HEK293 (cell line): ENCODE measurements at regions not wholly inside any gene's neighbourhood (a gene's known extent, or its start where the extent isn't known, plus 50 kb on each side); places are given as distances from the start of the nearest gene placed in this dataset.

Experiments
- CTCF ChIA-PET: fragments of 350-600 bp; formaldehyde crosslinking; extraction: SDS; loops from one replicate; lab custom pipeline; 2021; ENCODE audit warnings: antibody characterized with exemption; lab: Yijun Ruan, JAX
- POLR2A ChIA-PET: fragments of 300-600 bp; formaldehyde crosslinking; extraction: SDS; loops from one replicate; lab custom pipeline; 2020; ENCODE audit warnings: antibody characterized with exemption, inconsistent platforms; lab: Yijun Ruan, JAX
- H3K27ac ChIP-seq: fragments of 200-500 bp; sonication (Bioruptor generic); 2 replicates; pipeline ENCODE4 v1.5.1; 2014; ENCODE audit warnings: low read depth, low read length, control low read depth, inconsistent platforms; ENCODE audit errors: extremely low read depth
- H3K36me3 ChIP-seq, 2 experiments: fragments of 200-500 bp in 1 of 2; sonication (Bioruptor generic) in 1 of 2; 1 replicate in 1 of 2; 2 replicates in 1 of 2; pipeline ENCODE4 v1.5.1; 2014 to 2017; ENCODE audit warnings: inconsistent platforms in 2 of 2, low read length in 2 of 2; ENCODE audit not compliant: control insufficient read depth in 2 of 2, insufficient read depth in 1 of 2
- H3K4me1 ChIP-seq: fragments of 200-500 bp; sonication (Bioruptor generic); 2 replicates; pipeline ENCODE4 v1.5.1; 2014; ENCODE audit warnings: mild to moderate bottlenecking, low read length, inconsistent platforms; ENCODE audit not compliant: control insufficient read depth, insufficient read depth
- H3K4me3 ChIP-seq: 2 replicates; pipeline ENCODE4 v1.5.1; 2011; ENCODE audit warnings: low read depth, mild to moderate bottlenecking, control low read depth, low read length, moderate library complexity
- H3K9me3 ChIP-seq: fragments of 200-500 bp; sonication (Bioruptor generic); 2 replicates; pipeline ENCODE4 v1.5.1; 2014; ENCODE audit warnings: low read depth, low read length, inconsistent platforms; ENCODE audit not compliant: control insufficient read depth, insufficient read depth
- CTCF ChIP-seq: fragments of 450-650 bp; formaldehyde crosslinking; IDR thresholded peaks from 2 replicates; pipeline ENCODE4 v1.5.1; 2016; ENCODE audit warnings: missing biosample characterization, missing genetic modification characterization
- EGR2 ChIP-seq: fragments of 450-650 bp; formaldehyde crosslinking; IDR thresholded peaks from 2 replicates; pipeline ENCODE4 v1.5.1; 2016; ENCODE audit warnings: low read depth, missing biosample characterization, missing genetic modification characterization
- GLI4 ChIP-seq: fragments of 450-650 bp; formaldehyde crosslinking; IDR thresholded peaks from 2 replicates; pipeline ENCODE4 v1.5.1; 2016; ENCODE audit warnings: missing biosample characterization, missing genetic modification characterization
- GLIS2 ChIP-seq: fragments of 450-650 bp; formaldehyde crosslinking; IDR thresholded peaks from 2 replicates; pipeline ENCODE4 v1.5.1; 2016; ENCODE audit warnings: missing biosample characterization, missing genetic modification characterization
- KLF8 ChIP-seq: fragments of 450-650 bp; formaldehyde crosslinking; IDR thresholded peaks from 2 replicates; pipeline ENCODE4 v1.5.1; 2016; ENCODE audit warnings: missing biosample characterization, missing genetic modification characterization
- PRDM4 ChIP-seq: fragments of 450-650 bp; formaldehyde crosslinking; IDR thresholded peaks from 2 replicates; pipeline ENCODE4 v1.5.1; 2017; ENCODE audit warnings: missing biosample characterization, missing genetic modification characterization
- PRDM6 ChIP-seq: fragments of 450-650 bp; formaldehyde crosslinking; IDR thresholded peaks from 2 replicates; pipeline ENCODE4 v1.5.1; 2017; ENCODE audit warnings: missing biosample characterization, missing genetic modification characterization
- YY1 ChIP-seq: fragments of 450-650 bp; formaldehyde crosslinking; IDR thresholded peaks from 2 replicates; pipeline ENCODE4 v1.5.1; 2018; ENCODE audit warnings: missing biosample characterization, missing genetic modification characterization
- ZBTB17 ChIP-seq: fragments of 450-650 bp; formaldehyde crosslinking; IDR thresholded peaks from 2 replicates; pipeline ENCODE4 v1.5.1; 2016; ENCODE audit warnings: missing biosample characterization, missing genetic modification characterization
- ZBTB7A ChIP-seq: fragments of 450-650 bp; formaldehyde crosslinking; IDR thresholded peaks from 2 replicates; pipeline ENCODE4 v1.5.1; 2016; ENCODE audit warnings: low read depth, missing biosample characterization, missing genetic modification characterization
- ZBTB8A ChIP-seq: fragments of 450-650 bp; formaldehyde crosslinking; IDR thresholded peaks from 2 replicates; pipeline ENCODE4 v1.5.1; 2016; ENCODE audit warnings: missing biosample characterization, missing genetic modification characterization
- ZEB2 ChIP-seq: fragments of 450-650 bp; formaldehyde crosslinking; IDR thresholded peaks from 2 replicates; pipeline ENCODE4 v1.5.1; 2016; ENCODE audit warnings: missing biosample characterization, missing genetic modification characterization
- ZFP69B ChIP-seq: fragments of 450-650 bp; formaldehyde crosslinking; IDR thresholded peaks from 2 replicates; pipeline ENCODE4 v1.5.1; 2016; ENCODE audit warnings: missing biosample characterization, missing genetic modification characterization
- ZNF248 ChIP-seq: fragments of 450-650 bp; formaldehyde crosslinking; IDR thresholded peaks from 2 replicates; pipeline ENCODE4 v1.5.1; 2017; ENCODE audit warnings: missing biosample characterization, missing genetic modification characterization
- ZNF302 ChIP-seq: fragments of 450-650 bp; formaldehyde crosslinking; IDR thresholded peaks from 2 replicates; pipeline ENCODE4 v1.5.1; 2016; ENCODE audit warnings: missing biosample characterization, missing genetic modification characterization, low read depth
- ZNF311 ChIP-seq: fragments of 450-650 bp; formaldehyde crosslinking; IDR thresholded peaks from 2 replicates; pipeline ENCODE4 v1.5.1; 2017; ENCODE audit warnings: missing biosample characterization, missing genetic modification characterization, borderline replicate concordance
- ZNF350 ChIP-seq: fragments of 450-650 bp; formaldehyde crosslinking; IDR thresholded peaks from 2 replicates; pipeline ENCODE4 v1.5.0; 2017; ENCODE audit warnings: missing biosample characterization, mild to moderate bottlenecking, missing genetic modification characterization
- ZNF514 ChIP-seq: fragments of 450-650 bp; formaldehyde crosslinking; IDR thresholded peaks from 2 replicates; pipeline ENCODE4 v1.5.1; 2016; ENCODE audit warnings: missing biosample characterization, missing genetic modification characterization
- ZNF521 ChIP-seq: fragments of 450-650 bp; formaldehyde crosslinking; IDR thresholded peaks from 2 replicates; pipeline ENCODE4 v1.5.1; 2017; ENCODE audit warnings: missing biosample characterization, mild to moderate bottlenecking, missing genetic modification characterization
- ZNF529 ChIP-seq: fragments of 450-650 bp; formaldehyde crosslinking; IDR thresholded peaks from 2 replicates; pipeline ENCODE4 v1.5.1; 2017; ENCODE audit warnings: missing genetic modification characterization, missing biosample characterization; ENCODE audit not compliant: insufficient replicate concordance
- ZNF530 ChIP-seq: fragments of 450-650 bp; formaldehyde crosslinking; IDR thresholded peaks from 2 replicates; pipeline ENCODE4 v1.5.1; 2016; ENCODE audit warnings: low read depth, missing biosample characterization, missing genetic modification characterization
- ZNF585B ChIP-seq: fragments of 450-650 bp; formaldehyde crosslinking; IDR thresholded peaks from 2 replicates; pipeline ENCODE4 v1.5.1; 2016; ENCODE audit warnings: missing biosample characterization, missing genetic modification characterization
- ZNF596 ChIP-seq: fragments of 450-650 bp; IDR thresholded peaks from 2 replicates; pipeline ENCODE4 v1.5.0; 2018; ENCODE audit warnings: missing biosample characterization, mild to moderate bottlenecking, missing genetic modification characterization, moderate library complexity
- ZNF600 ChIP-seq: fragments of 450-650 bp; formaldehyde crosslinking; IDR thresholded peaks from 2 replicates; pipeline ENCODE4 v1.5.1; 2016; ENCODE audit warnings: missing biosample characterization, missing genetic modification characterization
- ZNF621 ChIP-seq: fragments of 450-650 bp; formaldehyde crosslinking; IDR thresholded peaks from 2 replicates; pipeline ENCODE4 v1.5.1; 2017; ENCODE audit warnings: missing biosample characterization, missing genetic modification characterization
- ZNF707 ChIP-seq: fragments of 450-650 bp; formaldehyde crosslinking; IDR thresholded peaks from 2 replicates; pipeline ENCODE4 v1.5.1; 2016; ENCODE audit warnings: missing biosample characterization, missing genetic modification characterization
- ZNF76 ChIP-seq: fragments of 450-650 bp; formaldehyde crosslinking; IDR thresholded peaks from 2 replicates; pipeline ENCODE4; 2016; ENCODE audit warnings: low read depth, missing biosample characterization, missing genetic modification characterization, borderline replicate concordance
- ZNF776 ChIP-seq: fragments of 450-650 bp; formaldehyde crosslinking; IDR thresholded peaks from 2 replicates; pipeline ENCODE4 v1.5.0; 2017; ENCODE audit warnings: missing biosample characterization, missing genetic modification characterization, borderline replicate concordance
- ZNF777 ChIP-seq: fragments of 450-650 bp; formaldehyde crosslinking; IDR thresholded peaks from 2 replicates; pipeline ENCODE4 v1.5.1; 2017; ENCODE audit warnings: missing biosample characterization, missing genetic modification characterization, borderline replicate concordance
- ZSCAN16 ChIP-seq: fragments of 450-650 bp; formaldehyde crosslinking; IDR thresholded peaks from 2 replicates; pipeline ENCODE4 v1.5.1; 2016; ENCODE audit warnings: missing biosample characterization, missing genetic modification characterization
- TF ChIP-seq, protein P1 (sequence below): fragments of 450-650 bp; formaldehyde crosslinking; IDR thresholded peaks from 2 replicates; pipeline ENCODE4 v1.5.1; 2016; ENCODE audit warnings: missing biosample characterization, missing genetic modification characterization, low read depth

GRCh38 chr5:2212481-2212880 is 329.8 kb upstream of the IRX4 start:
- Histone ChIP-seq H3K9me3 (no peaks in the 10 kb centered on the region), H3K36me3 (no peaks in the 10 kb centered on the region), H3K4me1 (no peaks in the 10 kb centered on the region), H3K27ac (no peak overlapping the region), H3K4me3 (no peak overlapping the region)
- ChIA-PET POLR2A (no interaction called here), CTCF (no interaction called here)
- TF ChIP-seq ZNF621 (tag by site-specific recombination) (no peak), ZNF600 (tag by site-specific recombination) (no peak), ZFP69B (tag by site-specific recombination) (no peak), KLF8 (tag by site-specific recombination) (no peak), ZSCAN16 (tag by site-specific recombination) (no peak), ZNF777 (tag by site-specific recombination) (no peak), ZBTB7A (tag by site-specific recombination) (no peak), ZEB2 (tag by site-specific recombination) (no peak), GLIS2 (tag by site-specific recombination) (no peak), ZNF707 (tag by site-specific recombination) (no peak), ZNF311 (tag by site-specific recombination) (no peak), ZNF514 (no peak), ZBTB8A (tag by site-specific recombination) (no peak), ZNF529 (tag by site-specific recombination) (no peak)
- TF ChIP-seq, protein P1, sequence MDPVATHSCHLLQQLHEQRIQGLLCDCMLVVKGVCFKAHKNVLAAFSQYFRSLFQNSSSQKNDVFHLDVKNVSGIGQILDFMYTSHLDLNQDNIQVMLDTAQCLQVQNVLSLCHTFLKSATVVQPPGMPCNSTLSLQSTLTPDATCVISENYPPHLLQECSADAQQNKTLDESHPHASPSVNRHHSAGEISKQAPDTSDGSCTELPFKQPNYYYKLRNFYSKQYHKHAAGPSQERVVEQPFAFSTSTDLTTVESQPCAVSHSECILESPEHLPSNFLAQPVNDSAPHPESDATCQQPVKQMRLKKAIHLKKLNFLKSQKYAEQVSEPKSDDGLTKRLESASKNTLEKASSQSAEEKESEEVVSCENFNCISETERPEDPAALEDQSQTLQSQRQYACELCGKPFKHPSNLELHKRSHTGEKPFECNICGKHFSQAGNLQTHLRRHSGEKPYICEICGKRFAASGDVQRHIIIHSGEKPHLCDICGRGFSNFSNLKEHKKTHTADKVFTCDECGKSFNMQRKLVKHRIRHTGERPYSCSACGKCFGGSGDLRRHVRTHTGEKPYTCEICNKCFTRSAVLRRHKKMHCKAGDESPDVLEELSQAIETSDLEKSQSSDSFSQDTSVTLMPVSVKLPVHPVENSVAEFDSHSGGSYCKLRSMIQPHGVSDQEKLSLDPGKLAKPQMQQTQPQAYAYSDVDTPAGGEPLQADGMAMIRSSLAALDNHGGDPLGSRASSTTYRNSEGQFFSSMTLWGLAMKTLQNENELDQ (tag by site-specific recombination) = no peak

DNA sequence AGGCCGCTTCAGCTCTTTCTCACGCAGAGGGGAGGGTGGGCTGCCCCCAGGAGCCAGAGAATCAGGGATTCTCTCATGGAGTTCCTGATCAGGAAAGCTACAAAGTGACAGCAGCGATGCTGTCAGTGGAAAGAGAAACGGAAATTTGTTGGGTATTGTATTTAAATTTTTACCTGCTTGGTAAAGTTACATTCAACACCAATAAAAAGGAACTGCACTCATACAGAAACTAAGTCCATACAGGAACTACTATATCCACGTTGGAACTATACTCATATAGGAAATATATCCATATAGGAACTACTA is 325.5 kb upstream of the IRX4 start:
- Histone ChIP-seq H3K27ac (no peak overlapping the region), H3K36me3 (no peaks in the 10 kb centered on the region), H3K4me1 (no peaks in the 10 kb centered on the region), H3K9me3 (no peaks in the 10 kb centered on the region), H3K4me3 (no peak overlapping the region)
- ChIA-PET POLR2A (no interaction called here), CTCF (interaction anchor here (0.6 kb wide), 1 partner anchor 46 kb away, joined by 3 read pairs; no protein-coding TSS in a partner anchor)
- no peak for TF ChIP-seq ZNF302 (tag by site-specific recombination)
- no peak for TF ChIP-seq ZNF776 (tag by site-specific recombination)
- TF ChIP-seq ZNF248 = no peak
- no peak for TF ChIP-seq EGR2
- TF ChIP-seq PRDM4 (tag by site-specific recombination) = no peak
- TF ChIP-seq GLI4 (tag by site-specific recombination) = no peak
- TF ChIP-seq PRDM6 (tag by site-specific recombination) = no peak
- no peak for TF ChIP-seq ZNF521
- TF ChIP-seq YY1 = no peak
- TF ChIP-seq CTCF (tag by site-specific recombination) = no peak
- TF ChIP-seq ZNF585B (tag by site-specific recombination) = no peak
- no peak for TF ChIP-seq ZNF350 (tag by site-specific recombination)
- no peak for TF ChIP-seq ZNF76 (tag by site-specific recombination)
- TF ChIP-seq ZBTB17 (tag by site-specific recombination) = no peak
- no peak for TF ChIP-seq ZNF596 (tag by site-specific recombination)
- TF ChIP-seq ZNF530 (tag by site-specific recombination) = no peak
